Left renal pelvis (tissue), 4 donors: ENCODE measurements at regions not wholly inside any gene's neighbourhood (a gene's known extent, or its start where the extent isn't known, plus 50 kb on each side); places are given as distances from the start of the nearest gene placed in this dataset.

Source experiments
- DNase-seq, 4 donors: peaks; one replicate each; pipeline ENCODE4 v3.0.0-alpha.2; 2013; ENCODE audit warnings: low read depth in 4 of 4, low spot score in 3 of 4

DNA sequence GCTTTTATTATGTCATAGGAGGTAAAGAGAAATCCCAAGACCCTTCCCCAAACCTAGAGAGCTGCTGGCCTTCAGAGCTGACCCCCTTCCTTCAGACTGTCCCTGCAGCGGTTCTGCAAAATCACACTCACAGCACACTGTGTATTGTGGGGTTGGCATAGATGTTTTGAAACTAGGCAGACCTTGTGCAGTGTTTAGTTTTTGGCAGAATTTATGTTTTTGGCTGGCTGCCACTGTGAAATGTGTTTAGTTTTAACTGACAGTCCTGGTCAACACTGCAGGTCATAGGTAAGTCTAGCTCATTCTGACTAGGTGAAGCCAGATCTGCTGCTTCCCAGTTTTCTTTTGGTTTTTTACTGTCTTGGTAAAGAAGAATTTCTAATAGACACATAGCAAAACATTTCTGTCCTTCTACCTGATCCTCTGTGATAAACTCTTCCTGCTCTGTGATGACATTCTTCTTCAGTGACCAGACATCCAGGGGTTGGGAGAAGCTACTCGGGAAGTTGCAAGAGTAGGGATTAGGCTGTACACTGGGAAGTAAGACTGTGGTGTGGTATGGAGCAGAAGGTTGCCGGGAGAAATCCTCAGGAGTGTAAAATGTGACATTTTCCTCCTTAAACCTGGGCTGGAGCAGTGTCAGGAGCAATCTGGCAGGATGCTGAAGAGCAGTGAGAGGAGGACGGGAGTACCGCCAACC, 209.6 kb upstream of the MCTP2 start:
- no peak for DNase-seq

- no peak for DNase-seq
Measured at GRCh38 chr15:94019062-94019461, 212.3 kb upstream of the MCTP2 start.

DNA sequence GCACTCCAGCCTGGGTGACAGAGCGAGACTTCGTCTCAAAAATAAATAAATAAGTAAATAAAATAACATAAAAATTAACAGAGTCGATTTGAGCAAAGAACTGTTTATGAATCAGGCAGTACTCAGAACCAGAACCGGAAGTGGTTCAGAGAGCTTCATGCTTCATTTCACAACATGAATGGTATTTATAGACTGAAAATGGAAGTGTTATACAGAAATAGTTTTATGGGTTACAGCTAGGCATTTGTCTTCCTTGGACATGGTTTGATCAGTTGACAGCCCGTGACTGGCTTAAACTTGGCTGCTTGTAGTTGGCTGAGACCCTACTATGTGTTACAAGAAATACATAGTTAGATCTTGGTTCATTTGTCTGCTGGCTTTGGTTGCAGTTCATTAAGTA, 216.0 kb upstream of the MCTP2 start:
- DNase-seq = no peak

GRCh38 chr15:94008104-94009074, 223.0 kb upstream of the MCTP2 start:
- DNase-seq = no peak

- DNase-seq = no peak
Measured at GRCh38 chr15:94004697-94005096, 226.7 kb upstream of the MCTP2 start.

DNA sequence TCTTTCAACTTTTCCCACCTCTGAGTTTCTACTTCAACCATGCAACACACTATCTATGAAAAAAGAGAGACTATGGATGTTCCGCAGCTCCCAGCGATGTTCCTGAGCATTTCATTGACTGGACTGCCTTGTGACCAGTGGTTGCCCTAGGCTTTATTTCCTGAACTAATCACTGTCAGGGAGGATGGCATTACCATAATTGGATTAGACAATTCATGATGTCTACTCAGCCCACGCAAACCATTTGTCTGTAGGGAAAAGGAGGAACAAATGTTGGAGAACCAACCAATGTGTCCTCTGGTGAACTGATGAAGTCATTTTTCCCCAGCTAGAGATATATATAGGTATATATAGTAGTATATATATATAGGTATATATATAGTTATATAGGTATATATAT, 229.3 kb upstream of the MCTP2 start:
- no peak for DNase-seq

- no peak for DNase-seq
Measured at GRCh38 chr15:94001255-94001801, 230.0 kb upstream of the MCTP2 start.

DNA sequence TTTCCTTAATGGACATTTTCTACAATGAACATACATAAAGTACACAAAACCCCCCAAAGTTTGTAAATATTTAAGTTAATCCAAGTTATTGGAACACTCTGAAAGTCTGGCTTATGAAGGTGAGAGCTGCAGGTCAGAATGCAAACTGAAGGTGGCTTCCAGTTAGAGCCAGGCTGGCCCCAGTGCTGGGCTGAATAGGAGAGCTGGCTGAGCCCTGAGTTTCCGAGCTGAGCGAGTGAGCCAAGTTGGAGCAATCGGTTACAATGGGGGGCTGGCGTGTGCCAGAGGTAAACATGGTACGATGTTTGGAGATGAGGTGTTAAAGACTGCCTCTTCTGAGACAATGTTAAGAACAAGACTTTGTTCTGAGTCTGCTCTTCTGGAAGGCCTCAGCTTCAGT, 230.8 kb upstream of the MCTP2 start:
- no peak for DNase-seq

GRCh38 chr15:93997071-93997658, 234.2 kb upstream of the MCTP2 start:
- DNase-seq = no peak

DNA sequence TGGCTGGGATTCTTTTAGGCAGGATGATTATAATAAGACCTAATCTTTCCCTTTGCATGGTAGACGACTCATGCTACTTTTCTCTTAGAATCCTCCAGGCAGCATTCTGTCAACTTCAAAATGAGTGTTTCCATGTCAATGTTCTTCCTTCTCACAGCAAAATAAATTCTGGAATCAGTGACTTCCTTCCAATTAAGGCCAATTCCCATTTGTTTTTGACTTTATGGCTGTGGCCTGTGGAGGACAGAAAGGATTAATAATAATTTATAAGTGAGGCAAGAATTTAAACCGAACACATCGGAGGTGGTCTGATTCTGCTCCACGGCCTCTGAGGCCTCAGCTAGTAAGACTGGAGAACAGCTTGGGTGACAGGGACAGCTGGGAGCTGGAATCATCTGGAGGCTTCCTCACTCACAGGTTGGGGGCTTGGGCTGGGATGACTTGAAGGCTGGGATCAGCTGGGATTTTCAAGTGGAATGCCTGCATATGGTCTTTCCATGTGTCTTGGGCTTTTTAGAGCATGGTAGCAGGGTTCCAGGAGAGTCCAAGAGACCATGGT, 241.8 kb upstream of the MCTP2 start:
- DNase-seq = no peak

DNA sequence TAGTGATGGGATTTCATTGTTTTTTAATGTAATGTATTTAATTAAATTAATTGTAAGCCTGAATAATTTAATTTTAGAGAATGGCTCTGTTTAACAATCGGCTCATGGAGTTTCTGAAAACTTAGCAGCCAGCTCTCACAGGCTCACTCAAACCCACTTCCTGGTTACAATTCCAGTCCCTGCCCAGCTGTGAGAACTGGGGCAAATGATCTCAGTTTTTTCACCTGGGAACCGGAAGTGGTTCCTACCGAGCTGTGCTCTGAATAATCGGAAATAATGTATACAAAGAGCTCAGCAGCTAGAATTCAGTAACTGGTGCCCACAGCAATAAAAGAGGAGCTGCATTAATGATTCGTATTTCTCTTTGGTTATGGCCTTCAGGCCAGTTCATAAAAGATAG, 244.3 kb upstream of the MCTP2 start:
- DNase-seq = no peak

GRCh38 chr15:93986400-93986984, 244.9 kb upstream of the MCTP2 start:
- no peak for DNase-seq

- no peak for DNase-seq
Measured at GRCh38 chr15:93985925-93986324, 245.4 kb upstream of the MCTP2 start.

- DNase-seq = no peak
Measured at GRCh38 chr15:93985176-93985575, 246.2 kb upstream of the MCTP2 start.

DNA sequence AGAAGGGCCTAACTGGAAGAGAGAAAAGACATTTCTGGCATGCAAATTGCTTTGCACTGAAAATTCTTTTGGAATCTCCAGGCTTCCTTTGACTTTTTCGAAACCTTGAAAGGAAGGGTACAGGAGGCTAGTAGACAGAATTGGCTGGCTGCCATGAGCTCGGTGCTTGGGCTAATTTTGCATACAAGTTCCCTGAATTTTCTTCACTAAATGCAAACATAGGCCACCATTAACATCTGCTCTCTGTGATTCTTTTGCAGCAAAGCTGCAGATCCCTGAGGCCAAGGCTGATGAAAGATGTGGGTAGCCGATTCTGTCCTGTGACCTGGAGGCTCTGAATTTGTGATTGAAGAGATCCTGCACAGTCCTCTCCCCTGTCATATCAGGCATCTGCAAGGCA, 247.8 kb upstream of the MCTP2 start:
- DNase-seq = no peak

DNA sequence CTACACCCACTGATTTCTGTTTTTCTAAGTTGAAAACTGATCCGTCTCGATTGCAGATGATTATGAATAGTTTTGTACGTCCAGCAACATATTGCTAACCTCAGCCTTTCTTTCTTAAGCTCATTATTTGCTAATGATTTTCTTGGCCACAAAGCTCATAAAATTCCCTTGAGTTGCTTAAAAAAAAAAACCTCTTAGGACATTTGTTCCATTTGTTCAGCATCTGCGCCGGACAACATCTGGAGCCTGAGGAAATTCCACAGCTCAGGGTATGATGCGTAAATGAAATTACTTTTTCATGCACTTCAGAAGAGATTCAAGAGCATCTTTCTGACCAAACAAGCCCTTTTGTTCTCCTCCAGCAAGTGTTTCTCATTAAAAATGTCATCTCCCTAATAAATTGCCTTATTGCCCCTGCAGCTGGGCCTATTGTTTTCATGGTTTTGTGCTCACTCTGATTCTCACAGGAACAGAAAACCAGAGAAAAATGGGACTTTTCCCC, 249.1 kb upstream of the MCTP2 start:
- peak in 2 of 4 donors; percentile 11 to 16 for DNase-seq

GRCh38 chr15:93981706-93982105, 249.7 kb upstream of the MCTP2 start:
- DNase-seq = no peak

- DNase-seq = no peak
Measured at GRCh38 chr15:93980261-93980911, 251.0 kb upstream of the MCTP2 start.

DNA sequence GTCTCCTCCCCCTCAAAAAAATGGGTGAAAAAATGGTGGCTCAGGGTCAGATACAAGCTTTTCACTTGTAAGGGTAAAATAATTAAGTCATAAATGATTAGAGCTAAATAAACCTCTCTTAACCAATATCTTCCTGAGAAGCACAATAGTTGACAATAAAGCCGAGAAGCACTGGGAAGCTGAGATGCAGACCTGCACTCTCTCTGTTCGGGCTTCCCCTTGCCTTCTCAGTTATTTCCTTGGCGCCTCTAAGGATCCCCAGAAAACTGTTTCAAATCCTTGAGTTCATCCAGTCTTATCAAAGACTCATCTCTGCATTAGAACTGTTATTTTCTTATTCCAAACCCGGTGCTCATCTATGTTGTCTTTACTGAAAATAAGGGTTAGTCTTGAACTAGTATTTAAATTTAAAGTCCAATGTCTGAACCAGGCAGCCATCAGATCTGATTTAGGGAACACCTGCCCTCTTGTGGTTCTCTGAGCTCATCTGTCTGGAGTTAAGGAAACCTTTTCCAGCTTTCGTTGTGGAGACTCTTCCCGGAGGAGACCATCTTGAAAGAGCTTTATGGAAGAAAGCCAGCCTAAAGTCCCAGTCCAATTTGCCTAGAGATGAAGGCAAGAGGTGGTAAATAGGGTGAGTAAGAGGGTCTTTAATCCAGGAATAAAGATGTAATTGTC, 256.4 kb upstream of the MCTP2 start:
- DNase-seq = peak in 2 of 4 donors; percentile 29 to 39
